A673 (cell line): ENCODE measurements at regions not wholly inside any gene's neighbourhood (a gene's known extent, or its start where the extent isn't known, plus 50 kb on each side); places are given as distances from the start of the nearest gene placed in this dataset.

ENCODE experiments used
- CTCF ChIP-seq: fragments of 300-800, 200-600 bp; sonication (generic); conservative IDR thresholded peaks from 2 replicates; pipeline ENCODE4 v1.5.1; 2017; ENCODE audit warnings: low read depth, mild to moderate bottlenecking, antibody characterized with exemption, low read length, moderate library complexity, mixed read lengths
- EZH2 ChIP-seq: fragments of 200-600 bp; sonication (generic); IDR thresholded peaks from 2 replicates; pipeline ENCODE4 v1.6.1; 2017; ENCODE audit warnings: borderline replicate concordance, low read depth, mild to moderate bottlenecking, mixed read lengths, antibody characterized with exemption, low read length; ENCODE audit not compliant: poor library complexity, severe bottlenecking

DNA sequence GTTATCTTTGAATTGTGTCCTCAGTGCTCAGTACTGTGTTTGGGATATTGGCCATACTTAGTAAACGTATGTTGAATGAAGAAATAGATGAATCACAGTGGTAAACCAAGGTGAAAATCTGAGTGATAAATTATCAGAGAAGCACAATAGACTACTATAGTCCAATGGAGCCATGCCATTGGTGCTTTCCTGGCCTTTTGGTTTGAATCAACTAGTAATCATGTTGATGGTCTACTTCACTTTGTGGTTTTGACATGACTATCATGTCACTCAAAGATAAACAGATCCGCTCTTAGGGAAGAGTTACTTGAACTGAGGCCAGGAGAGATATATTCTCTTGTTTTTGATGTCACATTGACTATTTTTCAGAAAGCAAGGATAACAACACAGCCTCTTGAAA is 86.1 kb upstream of the IGFBP3 start:
- TF ChIP-seq EZH2 (no peak), CTCF (no peak)
